ENCODE measurements at regions not wholly inside any gene's neighbourhood (a gene's known extent, or its start where the extent isn't known, plus 50 kb on each side); places are given as distances from the start of the nearest gene placed in this dataset.

- TF ChIP-seq EZH2 (IDR thresholded peaks at IDR 0.05; ENCODE audit: borderline replicate concordance, low read depth, low read length, poor library complexity, severe bottlenecking) (no peak), CTCF (conservative IDR thresholded peaks at IDR 0.05; ENCODE audit: low read depth, low read length) (no peak)
Observed at GRCh38 chr1:148372731-148373130, 110.4 kb downstream of the PPIAL4G start.
